MV-4-11 (cell line): ENCODE measurements at regions not wholly inside any gene's neighbourhood (a gene's known extent, or its start where the extent isn't known, plus 50 kb on each side); places are given as distances from the start of the nearest gene placed in this dataset.

Experiments
- DNase-seq: peaks from one replicate; lab custom pipeline; 2025; lab: John Stamatoyannopoulos, UW

- DNase-seq = no peak
These were observed 204.8 kb upstream of the SYT4 start for GRCh38 chr18:43482136-43482535.

- DNase-seq = no peak
These were observed 205.3 kb upstream of the SYT4 start for GRCh38 chr18:43482600-43482999.

- DNase-seq = no peak
These were observed 207.4 kb upstream of the SYT4 start for GRCh38 chr18:43484710-43485109.

GRCh38 chr18:43485545-43485963, 208.3 kb upstream of the SYT4 start:
- no peak for DNase-seq

GRCh38 chr18:43486462-43486861, 209.2 kb upstream of the SYT4 start:
- DNase-seq = no peak

- no peak for DNase-seq
These were observed 223.8 kb upstream of the SYT4 start for GRCh38 chr18:43501099-43501498.

GRCh38 chr18:43506935-43507334, 229.6 kb upstream of the SYT4 start:
- no peak for DNase-seq

- no peak for DNase-seq
These were observed 230.7 kb upstream of the SYT4 start for GRCh38 chr18:43507842-43508481.

- DNase-seq = no peak
These were observed 237.5 kb upstream of the SYT4 start for GRCh38 chr18:43514747-43515146.

- no peak for DNase-seq
These were observed 238.2 kb upstream of the SYT4 start for GRCh38 chr18:43515481-43515880.

GRCh38 chr18:43524260-43524659, 247.0 kb upstream of the SYT4 start:
- DNase-seq = no peak

- DNase-seq = no peak
These were observed 247.9 kb upstream of the SYT4 start for GRCh38 chr18:43525169-43525568.

GRCh38 chr18:43526426-43527145, 249.3 kb upstream of the SYT4 start:
- no peak for DNase-seq

- no peak for DNase-seq
These were observed 254.1 kb upstream of the SYT4 start for GRCh38 chr18:43531438-43531837.

- DNase-seq = no peak
These were observed 256.1 kb upstream of the SYT4 start for GRCh38 chr18:43533371-43533770.

- DNase-seq = no peak
These were observed 257.2 kb upstream of the SYT4 start for GRCh38 chr18:43534511-43534910.

- DNase-seq = no peak
These were observed 262.6 kb upstream of the SYT4 start for GRCh38 chr18:43539862-43540261.

GRCh38 chr18:43542016-43542415, 264.7 kb upstream of the SYT4 start:
- no peak for DNase-seq

GRCh38 chr18:43543236-43543635, 265.9 kb upstream of the SYT4 start:
- DNase-seq = no peak

- no peak for DNase-seq
These were observed 270.2 kb upstream of the SYT4 start for GRCh38 chr18:43547456-43547855.

GRCh38 chr18:43559507-43559906, 282.2 kb upstream of the SYT4 start:
- no peak for DNase-seq

GRCh38 chr18:43563780-43564179, 286.5 kb upstream of the SYT4 start:
- DNase-seq = peak; percentile 12

- no peak for DNase-seq
These were observed 293.3 kb upstream of the SYT4 start for GRCh38 chr18:43570593-43570992.
